OCI-LY1 (cell line): ENCODE measurements at regions not wholly inside any gene's neighbourhood (a gene's known extent, or its start where the extent isn't known, plus 50 kb on each side); places are given as distances from the start of the nearest gene placed in this dataset.

Source experiments
- H2AFZ ChIP-seq: fragments of 200-600 bp; sonication (generic), shearing (Covaris generic); 2 replicates; pipeline ENCODE4 v1.6.0; 2014; ENCODE audit warnings: antibody characterized with exemption, mild to moderate bottlenecking, low read length
- H3F3A ChIP-seq: fragments of 200-600 bp; sonication (generic), shearing (Covaris generic); 2 replicates; pipeline ENCODE4 v1.6.0; 2014; ENCODE audit warnings: mild to moderate bottlenecking, antibody characterized with exemption, low read length, moderate library complexity; ENCODE audit not compliant: insufficient read depth
- H3K27ac ChIP-seq: fragments of 200-600 bp; sonication (generic); 2 replicates; pipeline ENCODE4 v1.5.1; 2014; ENCODE audit warnings: low read length, mixed run types, mild to moderate bottlenecking, low read depth; ENCODE audit not compliant: poor library complexity, severe bottlenecking
- H3K27me3 ChIP-seq: fragments of 200-600 bp; sonication (generic); 2 replicates; pipeline ENCODE4 v1.6.0; 2014; ENCODE audit warnings: antibody characterized with exemption, mild to moderate bottlenecking, low read length, moderate library complexity; ENCODE audit not compliant: insufficient read depth
- H3K36me3 ChIP-seq: fragments of 200-600 bp; sonication (generic); 2 replicates; pipeline ENCODE4 v1.6.1; 2014; ENCODE audit warnings: mild to moderate bottlenecking, antibody characterized with exemption, low read length, moderate library complexity, mixed read lengths; ENCODE audit not compliant: insufficient read depth
- H3K4me1 ChIP-seq: fragments of 200-600 bp; sonication (generic); 2 replicates; pipeline ENCODE4 v1.5.1; 2014; ENCODE audit warnings: mild to moderate bottlenecking, low read length, moderate library complexity; ENCODE audit not compliant: insufficient read depth, severe bottlenecking
- H3K4me2 ChIP-seq: fragments of 200-600 bp; sonication (generic), shearing (Covaris generic); 2 replicates; pipeline ENCODE4 v1.6.1; 2014; ENCODE audit warnings: low read length
- H3K4me3 ChIP-seq: fragments of 200-600 bp; sonication (generic); 2 replicates; pipeline ENCODE4 v1.5.1; 2014; ENCODE audit warnings: low read length, low read depth, mild to moderate bottlenecking, mixed read lengths; ENCODE audit not compliant: poor library complexity, severe bottlenecking
- H3K79me2 ChIP-seq: fragments of 200-600 bp; shearing (Covaris generic); 2 replicates; pipeline ENCODE4 v1.6.1; 2016; ENCODE audit warnings: mixed run types, low read length, mixed read lengths; ENCODE audit not compliant: insufficient read depth
- H3K9ac ChIP-seq: fragments of 200-600 bp; sonication (generic), shearing (Covaris generic); 2 replicates; pipeline ENCODE4 v1.6.1; 2014; ENCODE audit warnings: mild to moderate bottlenecking, low read length, mixed read lengths
- H3K9me2 ChIP-seq: fragments of 200-600 bp; sonication (generic), shearing (Covaris generic); 2 replicates; pipeline ENCODE4 v1.6.1; 2014; ENCODE audit warnings: low read depth, mild to moderate bottlenecking, low read length, mixed read lengths
- H3K9me3 ChIP-seq: fragments of 200-600 bp; shearing (Covaris generic); 2 replicates; pipeline ENCODE4 v1.6.1; 2014; ENCODE audit warnings: low read length, mixed read lengths
- H4K20me1 ChIP-seq: fragments of 200-600 bp; sonication (generic), shearing (Covaris generic); 2 replicates; pipeline ENCODE4 v1.6.0; 2016; ENCODE audit warnings: mild to moderate bottlenecking, low read length; ENCODE audit not compliant: insufficient read depth
- CTCF ChIP-seq: fragments of 200-600 bp; sonication (generic), shearing (Covaris generic); IDR thresholded peaks from 2 replicates; pipeline ENCODE4 v1.5.1; 2017; ENCODE audit warnings: mild to moderate bottlenecking, antibody characterized with exemption, low read length, moderate library complexity, mixed read lengths
- EZH2 ChIP-seq: fragments of 200-600 bp; sonication (generic), shearing (Covaris generic); IDR thresholded peaks from 2 replicates; pipeline ENCODE4 v1.8.0; 2017; ENCODE audit warnings: borderline replicate concordance, mixed run types, mild to moderate bottlenecking, antibody characterized with exemption, low read length, moderate library complexity, mixed read lengths

GRCh38 chr13:83378908-83379307 lies 503.4 kb downstream of the SLITRK1 start:
- H3K4me2 ChIP-seq = no peak overlapping the region
- H3K36me3 ChIP-seq = no peaks in the 10 kb centered on the region
- no peaks in the 10 kb centered on the region for H3K27me3 ChIP-seq
- no peak overlapping the region for H3K27ac ChIP-seq
- no peak overlapping the region for H3K9ac ChIP-seq
- no peaks in the 10 kb centered on the region for H3K79me2 ChIP-seq
- TF ChIP-seq CTCF (no peak), EZH2 (no peak)
- H3K4me3 ChIP-seq = no peak overlapping the region
- no peaks in the 10 kb centered on the region for H3F3A ChIP-seq
- H3K9me2 ChIP-seq = no peaks in the 10 kb centered on the region
- no peaks in the 10 kb centered on the region for H3K4me1 ChIP-seq
- no peak overlapping the region for H2AFZ ChIP-seq
- H4K20me1 ChIP-seq = no peaks in the 10 kb centered on the region
- no peaks in the 10 kb centered on the region for H3K9me3 ChIP-seq

GRCh38 chr13:83377491-83377890 lies 504.8 kb downstream of the SLITRK1 start:
- no peaks in the 10 kb centered on the region for H3K36me3 ChIP-seq
- no peak overlapping the region for H3K9ac ChIP-seq
- H3K27me3 ChIP-seq = no peaks in the 10 kb centered on the region
- H3K79me2 ChIP-seq = no peaks in the 10 kb centered on the region
- H4K20me1 ChIP-seq = no peaks in the 10 kb centered on the region
- H3K27ac ChIP-seq = no peak overlapping the region
- no peak overlapping the region for H3K4me2 ChIP-seq
- no peak for TF ChIP-seq CTCF
- no peak for TF ChIP-seq EZH2
- no peaks in the 10 kb centered on the region for H3K4me1 ChIP-seq
- no peaks in the 10 kb centered on the region for H3K9me3 ChIP-seq
- H3K9me2 ChIP-seq = no peaks in the 10 kb centered on the region
- no peak overlapping the region for H3K4me3 ChIP-seq
- H2AFZ ChIP-seq = no peak overlapping the region
- H3F3A ChIP-seq = no peaks in the 10 kb centered on the region

- Histone ChIP-seq H2AFZ (no peak overlapping the region), H3K27ac (no peak overlapping the region), H3K4me2 (no peak overlapping the region), H3K4me3 (no peak overlapping the region), H3K27me3 (no peaks in the 10 kb centered on the region), H3K9me2 (no peaks in the 10 kb centered on the region), H3K4me1 (no peaks in the 10 kb centered on the region), H3K9me3 (no peaks in the 10 kb centered on the region), H3K79me2 (no peaks in the 10 kb centered on the region), H3K9ac (no peak overlapping the region), H3K36me3 (no peaks in the 10 kb centered on the region), H3F3A (no peaks in the 10 kb centered on the region), H4K20me1 (no peaks in the 10 kb centered on the region)
- TF ChIP-seq CTCF (no peak), EZH2 (no peak)
These were observed 509.5 kb downstream of the SLITRK1 start for GRCh38 chr13:83372786-83373185.
